H1 (cell line): ENCODE measurements at regions not wholly inside any gene's neighbourhood (a gene's known extent, or its start where the extent isn't known, plus 50 kb on each side); places are given as distances from the start of the nearest gene placed in this dataset.

Source experiments
- FOSL1 ChIP-seq: IDR thresholded peaks from 2 replicates; pipeline ENCODE4 v1.6.1; 2011; ENCODE audit warnings: mild to moderate bottlenecking, low read depth, low read length, moderate library complexity; ENCODE audit not compliant: insufficient read depth
- GTF2F1 ChIP-seq: IDR thresholded peaks from 2 replicates; pipeline ENCODE4 v1.6.1; 2012; ENCODE audit warnings: low read depth, low read length, improper control_type of control experiment, borderline replicate concordance
- RXRA ChIP-seq: IDR thresholded peaks from 2 replicates; pipeline ENCODE4 v1.6.1; 2011; ENCODE audit warnings: low read depth, mild to moderate bottlenecking, low read length, moderate library complexity; ENCODE audit not compliant: insufficient read depth
- TAF1 ChIP-seq: IDR thresholded peaks from 2 replicates; pipeline ENCODE4 v1.6.1; 2011; ENCODE audit warnings: mild to moderate bottlenecking, low read depth, low read length

DNA sequence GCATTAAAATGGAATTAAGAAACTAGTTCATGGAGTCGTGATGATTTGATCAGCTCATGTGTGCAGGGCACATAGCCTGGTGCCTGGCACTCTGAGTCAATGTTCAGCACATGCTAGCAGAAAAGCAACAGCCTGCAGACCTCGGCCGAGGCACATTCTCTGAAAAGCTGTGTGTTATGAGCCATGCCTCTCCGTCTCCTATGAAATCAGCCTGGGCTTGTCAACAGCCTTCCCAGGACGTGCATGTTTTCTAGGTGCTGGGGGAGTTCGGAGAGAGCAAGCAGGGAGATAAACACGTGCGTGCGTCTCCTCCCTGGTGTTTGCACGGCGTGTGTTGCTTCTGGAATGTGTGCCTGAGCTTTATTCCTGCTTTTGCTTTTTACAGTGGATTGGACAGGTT lies 207.8 kb upstream of the KCNG1 start (continued):
- TF ChIP-seq GTF2F1, result no peak
- no peak for TF ChIP-seq FOSL1
- no peak for TF ChIP-seq RXRA
- TF ChIP-seq TAF1, result no peak
- TF ChIP-seq, all 59 proteins: peak for 0
